ENCODE measurements at regions not wholly inside any gene's neighbourhood (a gene's known extent, or its start where the extent isn't known, plus 50 kb on each side); places are given as distances from the start of the nearest gene placed in this dataset.

- TF ChIP-seq EP300 (IDR thresholded peaks at IDR 0.05) (no peak), POLR2A (IDR thresholded peaks at IDR 0.05) (no peak), CTCF (IDR thresholded peaks at IDR 0.05) (no peak), POLR2AphosphoS5 (IDR thresholded peaks at IDR 0.05) (no peak)
Observed at GRCh38 chr16:60611844-60612243, 1424.4 kb downstream of the CDH8 start.
